ENCODE measurements at regions not wholly inside any gene's neighbourhood (a gene's known extent, or its start where the extent isn't known, plus 50 kb on each side); places are given as distances from the start of the nearest gene placed in this dataset.
"Not testable (repeated sequence)": the region's sequence is repeated elsewhere in the genome, so short reads cannot be mapped to it uniquely, and the experiment has no call there.

GRCh38 chr12:67046062-67046461 is 223.1 kb upstream of the CAND1 start:
- Mint-ChIP-seq H3K9me3 (no peaks in the 10 kb centered on the region), H3K36me3 (ENCODE audit: low read depth) (no peaks in the 10 kb centered on the region), H3K27me3 (no peaks in the 10 kb centered on the region), H3K4me3 (no peak overlapping the region), H3K4me1 (ENCODE audit: low read depth) (no peaks in the 10 kb centered on the region), H3K27ac (no peak overlapping the region)
- no peaks in the 10 kb centered on the region for H3K36me3 ChIP-seq (ENCODE audit: insufficient read depth, low read length)
- no peak overlapping the region for H3K27ac ChIP-seq (ENCODE audit: low read depth in 1 of 2, low read length in 2 of 2)
- peaks cover 0 to 3% of the 10 kb centered on the region in 2 experiments for H3K27me3 ChIP-seq (ENCODE audit: control insufficient read depth in 1 of 2, insufficient read depth in 2 of 2, low read length in 2 of 2)
- POLR2A ChIA-PET = no interaction called here
- H3K9me3 ChIP-seq (ENCODE audit: control insufficient read depth in 1 of 2, insufficient read depth in 1 of 2, low read length in 2 of 2) = no peaks in the 10 kb centered on the region
- H3K4me1 ChIP-seq (ENCODE audit: insufficient read depth, low read length) = no peaks in the 10 kb centered on the region
- H3K4me3 ChIP-seq (ENCODE audit: low read length) = no peak overlapping the region
- DNase-seq (no peak), ATAC-seq (ENCODE audit: poor library complexity) (no peak)
- no peak for TF ChIP-seq CTCF (IDR thresholded peaks at IDR 0.05)
- intact Hi-C loops (cut with DNase I, micrococcal nuclease) = no loop called here
- CTCF ChIA-PET = no interaction called here

- CTCF ChIA-PET = no interaction called here
- Mint-ChIP-seq H3K27ac (no peak overlapping the region), H3K36me3 (ENCODE audit: low read depth) (no peaks in the 10 kb centered on the region), H3K4me3 (no peak overlapping the region), H3K9me3 (no peaks in the 10 kb centered on the region), H3K27me3 (no peaks in the 10 kb centered on the region), H3K4me1 (ENCODE audit: low read depth) (no peaks in the 10 kb centered on the region)
- Histone ChIP-seq H3K36me3 (ENCODE audit: insufficient read depth, low read length) (no peaks in the 10 kb centered on the region), H3K4me1 (ENCODE audit: insufficient read depth, low read length) (no peaks in the 10 kb centered on the region), H3K9me3 (ENCODE audit: control insufficient read depth in 1 of 2, insufficient read depth in 1 of 2, low read length in 2 of 2) (no peaks in the 10 kb centered on the region), H3K27me3 (ENCODE audit: control insufficient read depth in 1 of 2, insufficient read depth in 2 of 2, low read length in 2 of 2) (peaks cover 0 to 3% of the 10 kb centered on the region in 2 experiments), H3K4me3 (ENCODE audit: low read length) (no peak overlapping the region), H3K27ac (ENCODE audit: low read depth in 1 of 2, low read length in 2 of 2) (no peak overlapping the region)
- POLR2A ChIA-PET = no interaction called here
- no peak for DNase-seq
- intact Hi-C loops (cut with DNase I, micrococcal nuclease) = no loop called here
- no peak for TF ChIP-seq CTCF (IDR thresholded peaks at IDR 0.05)
- ATAC-seq (ENCODE audit: poor library complexity) = no peak
Observed at GRCh38 chr12:67047634-67048033, 221.5 kb upstream of the CAND1 start.

GRCh38 chr12:67048371-67048770 is 220.8 kb upstream of the CAND1 start:
- DNase-seq (no peak), ATAC-seq (ENCODE audit: poor library complexity) (no peak)
- Mint-ChIP-seq H3K27me3 (no peaks in the 10 kb centered on the region), H3K4me3 (no peak overlapping the region), H3K36me3 (ENCODE audit: low read depth) (no peaks in the 10 kb centered on the region), H3K27ac (no peak overlapping the region), H3K9me3 (no peaks in the 10 kb centered on the region), H3K4me1 (ENCODE audit: low read depth) (no peaks in the 10 kb centered on the region)
- Histone ChIP-seq H3K27me3 (ENCODE audit: control insufficient read depth in 1 of 2, insufficient read depth in 2 of 2, low read length in 2 of 2) (peaks cover 0 to 3% of the 10 kb centered on the region in 2 experiments), H3K36me3 (ENCODE audit: insufficient read depth, low read length) (no peaks in the 10 kb centered on the region), H3K27ac (ENCODE audit: low read depth in 1 of 2, low read length in 2 of 2) (no peak overlapping the region), H3K9me3 (ENCODE audit: control insufficient read depth in 1 of 2, insufficient read depth in 1 of 2, low read length in 2 of 2) (no peaks in the 10 kb centered on the region), H3K4me1 (ENCODE audit: insufficient read depth, low read length) (no peaks in the 10 kb centered on the region), H3K4me3 (ENCODE audit: low read length) (no peak overlapping the region)
- POLR2A ChIA-PET = no interaction called here
- CTCF ChIA-PET = no interaction called here
- intact Hi-C loops (cut with DNase I, micrococcal nuclease) = no loop called here
- no peak for TF ChIP-seq CTCF (IDR thresholded peaks at IDR 0.05)

- POLR2A ChIA-PET; intact Hi-C loops (cut with DNase I, micrococcal nuclease): not testable (repeated sequence)
Observed at GRCh38 chr12:67049199-67049598, 220.0 kb upstream of the CAND1 start.

More at GRCh38 chr12:67049199-67049598, 220.0 kb upstream of the CAND1 start:
- H3K36me3 Mint-ChIP-seq (ENCODE audit: low read depth); H3K36me3 ChIP-seq (ENCODE audit: insufficient read depth, low read length); H3K4me3 ChIP-seq (ENCODE audit: low read length); ATAC-seq (ENCODE audit: poor library complexity); H3K27me3 ChIP-seq (ENCODE audit: control insufficient read depth in 1 of 2, insufficient read depth in 2 of 2, low read length in 2 of 2); H3K4me3 Mint-ChIP-seq; CTCF ChIA-PET; H3K27ac ChIP-seq (ENCODE audit: low read depth in 1 of 2, low read length in 2 of 2); H3K4me1 ChIP-seq (ENCODE audit: insufficient read depth, low read length); H3K9me3 Mint-ChIP-seq; H3K27ac Mint-ChIP-seq; H3K27me3 Mint-ChIP-seq; DNase-seq; H3K9me3 ChIP-seq (ENCODE audit: control insufficient read depth in 1 of 2, insufficient read depth in 1 of 2, low read length in 2 of 2); H3K4me1 Mint-ChIP-seq (ENCODE audit: low read depth): not testable (repeated sequence)
